ENCODE measurements at regions not wholly inside any gene's neighbourhood (a gene's known extent, or its start where the extent isn't known, plus 50 kb on each side); places are given as distances from the start of the nearest gene placed in this dataset.
"Not testable (repeated sequence)": the region's sequence is repeated elsewhere in the genome, so short reads cannot be mapped to it uniquely, and the experiment has no call there.

- DNase-seq (ENCODE audit: low read depth in 2 of 3, low spot score in 2 of 3), result no peak
Observed at GRCh38 chr12:89070603-89071002, 281.7 kb downstream of the DUSP6 start.

- no peak for DNase-seq (ENCODE audit: low read depth in 2 of 3, low spot score in 2 of 3)
Observed at GRCh38 chr12:89069431-89069830, 282.9 kb downstream of the DUSP6 start.

GRCh38 chr12:89067421-89068187, 284.7 kb downstream of the DUSP6 start:
- no peak for DNase-seq (ENCODE audit: low read depth in 2 of 3, low spot score in 2 of 3)

- no peak for DNase-seq (ENCODE audit: low read depth in 2 of 3, low spot score in 2 of 3)
Observed at GRCh38 chr12:89064780-89065179, 287.5 kb downstream of the DUSP6 start.

GRCh38 chr12:89064151-89064550, 288.1 kb downstream of the DUSP6 start:
- DNase-seq (ENCODE audit: low read depth in 2 of 3, low spot score in 2 of 3), result no peak

- no peak for DNase-seq (ENCODE audit: low read depth in 2 of 3, low spot score in 2 of 3)
Observed at GRCh38 chr12:89062996-89063395, 289.3 kb downstream of the DUSP6 start.

GRCh38 chr12:89059721-89060541, 292.4 kb downstream of the DUSP6 start:
- DNase-seq (ENCODE audit: low read depth in 2 of 3, low spot score in 2 of 3), result no peak

GRCh38 chr12:89059056-89059455, 293.2 kb downstream of the DUSP6 start:
- no peak for DNase-seq (ENCODE audit: low read depth in 2 of 3, low spot score in 2 of 3)

- no peak for DNase-seq (ENCODE audit: low read depth in 2 of 3, low spot score in 2 of 3)
Observed at GRCh38 chr12:89058402-89058801, 293.9 kb downstream of the DUSP6 start.

- DNase-seq (ENCODE audit: low read depth in 2 of 3, low spot score in 2 of 3), result not testable (repeated sequence)
Observed at GRCh38 chr12:89053817-89054216, 298.5 kb downstream of the DUSP6 start.

GRCh38 chr12:89051065-89051677, 301.1 kb downstream of the DUSP6 start:
- DNase-seq (ENCODE audit: low read depth in 2 of 3, low spot score in 2 of 3), result no peak

GRCh38 chr12:89047856-89048418, 304.4 kb downstream of the DUSP6 start:
- no peak for DNase-seq (ENCODE audit: low read depth in 2 of 3, low spot score in 2 of 3)

GRCh38 chr12:89041078-89041477, 311.2 kb downstream of the DUSP6 start:
- no peak for DNase-seq (ENCODE audit: low read depth in 2 of 3, low spot score in 2 of 3)

GRCh38 chr12:89040146-89040964, 311.9 kb downstream of the DUSP6 start:
- DNase-seq (ENCODE audit: low read depth in 2 of 3, low spot score in 2 of 3), result peak in 2 of 3 experiments; percentile 60 to 68

GRCh38 chr12:89038831-89039512, 313.3 kb downstream of the DUSP6 start:
- peak in 1 of 3 experiments; percentile 30 for DNase-seq (ENCODE audit: low read depth in 2 of 3, low spot score in 2 of 3)

- DNase-seq (ENCODE audit: low read depth in 2 of 3, low spot score in 2 of 3), result no peak
Observed at GRCh38 chr12:89033062-89033461, 319.2 kb downstream of the DUSP6 start.

GRCh38 chr12:89029961-89030360, 322.3 kb downstream of the DUSP6 start:
- no peak for DNase-seq (ENCODE audit: low read depth in 2 of 3, low spot score in 2 of 3)

GRCh38 chr12:89024580-89024979, 327.7 kb downstream of the DUSP6 start:
- no peak for DNase-seq (ENCODE audit: low read depth in 2 of 3, low spot score in 2 of 3)

GRCh38 chr12:89023936-89024335, 328.4 kb downstream of the DUSP6 start:
- DNase-seq (ENCODE audit: low read depth in 2 of 3, low spot score in 2 of 3), result no peak

GRCh38 chr12:89020689-89021088, 331.6 kb downstream of the DUSP6 start:
- DNase-seq (ENCODE audit: low read depth in 2 of 3, low spot score in 2 of 3), result no peak
